NCI-H1048 (cell line): ENCODE measurements at regions not wholly inside any gene's neighbourhood (a gene's known extent, or its start where the extent isn't known, plus 50 kb on each side); places are given as distances from the start of the nearest gene placed in this dataset.
"Not testable (repeated sequence)": the region's sequence is repeated elsewhere in the genome, so short reads cannot be mapped to it uniquely, and the experiment has no call there.

Experiments used
- DNase-seq: peaks from one replicate; lab custom pipeline; 2025; lab: John Stamatoyannopoulos, UW

GRCh38 chr7:125984795-125985194, 1055.2 kb upstream of the POT1 start:
- no peak for DNase-seq

GRCh38 chr7:125971656-125972055, 1042.0 kb upstream of the POT1 start:
- DNase-seq: no peak

GRCh38 chr7:125966278-125967048, 1036.8 kb upstream of the POT1 start:
- DNase-seq: no peak

GRCh38 chr7:125934955-125935354, 1005.3 kb upstream of the POT1 start:
- no peak for DNase-seq

- no peak for DNase-seq
Observed at GRCh38 chr7:125934539-125934938, 1004.9 kb upstream of the POT1 start.

GRCh38 chr7:125930848-125931247, 1001.2 kb upstream of the POT1 start:
- no peak for DNase-seq

GRCh38 chr7:125927556-125927955, 997.9 kb upstream of the POT1 start:
- DNase-seq: no peak

- no peak for DNase-seq
Observed at GRCh38 chr7:125926621-125927020, 997.0 kb upstream of the POT1 start.

- DNase-seq: no peak
Observed at GRCh38 chr7:125924037-125924436, 994.4 kb upstream of the POT1 start.

GRCh38 chr7:125915381-125915948, 985.8 kb upstream of the POT1 start:
- not testable (repeated sequence) for DNase-seq

GRCh38 chr7:125908711-125909110, 979.1 kb upstream of the POT1 start:
- no peak for DNase-seq

- no peak for DNase-seq
Observed at GRCh38 chr7:125899577-125899976, 970.0 kb upstream of the POT1 start.

GRCh38 chr7:125892434-125892833, 962.8 kb upstream of the POT1 start:
- DNase-seq: no peak

- no peak for DNase-seq
Observed at GRCh38 chr7:125878988-125879387, 949.4 kb upstream of the POT1 start.

- no peak for DNase-seq
Observed at GRCh38 chr7:125878235-125878956, 948.8 kb upstream of the POT1 start.

GRCh38 chr7:125877246-125877645, 947.6 kb upstream of the POT1 start:
- no peak for DNase-seq

GRCh38 chr7:125876431-125876830, 946.8 kb upstream of the POT1 start:
- DNase-seq: no peak

- no peak for DNase-seq
Observed at GRCh38 chr7:125871431-125871830, 941.8 kb upstream of the POT1 start.

- DNase-seq: no peak
Observed at GRCh38 chr7:125857606-125858005, 928.0 kb upstream of the POT1 start.

- DNase-seq: no peak
Observed at GRCh38 chr7:125848157-125848556, 918.5 kb upstream of the POT1 start.

GRCh38 chr7:125847692-125848091, 918.1 kb upstream of the POT1 start:
- no peak for DNase-seq

- no peak for DNase-seq
Observed at GRCh38 chr7:125847055-125847454, 917.4 kb upstream of the POT1 start.

GRCh38 chr7:125845686-125846085, 916.1 kb upstream of the POT1 start:
- DNase-seq: no peak
